Thyroid gland (tissue), 4 donors: ENCODE measurements at regions not wholly inside any gene's neighbourhood (a gene's known extent, or its start where the extent isn't known, plus 50 kb on each side); places are given as distances from the start of the nearest gene placed in this dataset.

Experiments
- CTCF ChIP-seq, 6 experiments: fragments of 200-600 bp in 3 of 6; fragments of 450-650 bp in 3 of 6; sonication (generic) in 3 of 6; IDR thresholded peaks; one replicate each; pipeline ENCODE4 v1.5.1; 2016 to 2019; ENCODE audit warnings: antibody characterized with exemption in 6 of 6, mild to moderate bottlenecking in 2 of 6, inconsistent platforms in 1 of 6, moderate library complexity in 1 of 6
- POLR2A ChIP-seq, 2 donors: fragments of 450-650 bp; IDR thresholded peaks; one replicate each; pipeline ENCODE4 v1.6.1; 2017; ENCODE audit warnings: antibody characterized with exemption in 2 of 2, mild to moderate bottlenecking in 2 of 2, moderate library complexity in 1 of 2

GRCh38 chr10:128969551-128969950 is 497.5 kb upstream of the MGMT start:
- no peak for TF ChIP-seq POLR2A (IDR thresholded peaks at IDR 0.05)
- no peak for TF ChIP-seq CTCF (IDR thresholded peaks at IDR 0.05)
